Endodermal cell (in vitro differentiated cells): ENCODE measurements at regions not wholly inside any gene's neighbourhood (a gene's known extent, or its start where the extent isn't known, plus 50 kb on each side); places are given as distances from the start of the nearest gene placed in this dataset.

Experiments
- DNase-seq: peaks from one replicate; pipeline ENCODE4 v3.0.0-alpha.2; 2017
- H3K27ac ChIP-seq: 2 replicates; pipeline ENCODE4 v1.5.1; 2013; ENCODE audit warnings: mild to moderate bottlenecking, low read depth, low read length, moderate library complexity
- H3K27me3 ChIP-seq: 2 replicates; pipeline ENCODE4 v1.6.1; 2013; ENCODE audit warnings: mild to moderate bottlenecking, low read length, moderate library complexity; ENCODE audit not compliant: insufficient read depth, control insufficient read depth, poor library complexity, severe bottlenecking
- H3K36me3 ChIP-seq: 2 replicates; pipeline ENCODE4 v1.7.0; 2013; ENCODE audit warnings: mild to moderate bottlenecking, low read length, moderate library complexity; ENCODE audit not compliant: control insufficient read depth, insufficient read depth
- H3K4me1 ChIP-seq: one replicate; pipeline ENCODE4 v1.7.0; 2013; ENCODE audit warnings: low read length; ENCODE audit not compliant: control insufficient read depth, insufficient read depth
- H3K4me3 ChIP-seq: 2 replicates; pipeline ENCODE4 v1.5.1; 2013; ENCODE audit warnings: mild to moderate bottlenecking, low read length, moderate library complexity
- H3K9ac ChIP-seq: 2 replicates; pipeline ENCODE4 v1.6.1; 2013; ENCODE audit warnings: mild to moderate bottlenecking, low read length, moderate library complexity; ENCODE audit not compliant: poor library complexity, severe bottlenecking; ENCODE audit errors: extremely low read depth
- H3K9me3 ChIP-seq: 2 replicates; pipeline ENCODE4 v1.6.1; 2013; ENCODE audit warnings: mild to moderate bottlenecking, low read length, moderate library complexity; ENCODE audit not compliant: control insufficient read depth
- H3K27ac Mint-ChIP-seq: 2 replicates; pipeline ENCODE4 v1.8.0; 2020; ENCODE audit warnings: mixed read lengths
- H3K27me3 Mint-ChIP-seq: 2 replicates; pipeline ENCODE4 v1.8.0; 2021; ENCODE audit warnings: mild to moderate bottlenecking, mixed read lengths; ENCODE audit not compliant: insufficient read depth
- H3K36me3 Mint-ChIP-seq: 2 replicates; pipeline ENCODE4 v1.8.0; 2020; ENCODE audit warnings: low read depth, mixed read lengths
- H3K4me1 Mint-ChIP-seq: 2 replicates; pipeline ENCODE4 v1.8.0; 2020; ENCODE audit warnings: mixed read lengths
- H3K4me3 Mint-ChIP-seq: 2 replicates; pipeline ENCODE4 v1.8.0; 2020; ENCODE audit warnings: mild to moderate bottlenecking, moderate library complexity, mixed read lengths
- H3K9me3 Mint-ChIP-seq: 2 replicates; pipeline ENCODE4 v1.8.0; 2020; ENCODE audit warnings: mild to moderate bottlenecking, mixed read lengths
- WGBS, 2 experiments: methylation state at CpG; one replicate each; pipeline versions ENCODE4 v1.1.5 to v1.1.7; 2013; ENCODE audit warnings: missing lambda C conversion rate in 2 of 2, mixed read lengths in 1 of 2; ENCODE audit not compliant: insufficient coverage in 1 of 2, insufficient read length in 1 of 2; 5-methylcytosine and 5-hydroxymethylcytosine counted together
- TF ChIP-seq, protein P1 (sequence below): fragments of 200-600 bp; sonication (generic); conservative IDR thresholded peaks from 2 replicates; pipeline ENCODE4 v1.5.0; 2021; ENCODE audit warnings: antibody characterized with exemption, mild to moderate bottlenecking

DNA sequence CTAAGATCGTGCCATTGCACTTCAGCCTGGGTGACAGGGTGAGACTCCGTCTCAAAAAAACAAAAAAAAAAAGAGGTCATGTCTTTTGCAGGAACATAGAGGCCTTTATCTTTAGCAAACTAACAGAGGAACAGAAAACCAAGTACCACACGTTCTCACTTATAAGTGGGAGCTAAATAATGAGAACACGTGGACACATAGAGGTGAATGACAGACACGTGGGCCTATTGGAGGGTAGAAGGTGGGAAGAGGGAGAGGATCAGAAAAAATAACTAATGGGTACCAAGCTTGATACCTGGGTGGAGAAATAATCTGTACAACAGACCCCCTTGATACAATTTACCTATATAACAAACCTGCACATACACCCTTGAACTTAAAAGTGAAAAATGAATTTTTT is 401.4 kb upstream of the NAALADL2 start:
- Histone ChIP-seq H3K9ac (no peak overlapping the region), H3K4me3 (no peak overlapping the region), H3K36me3 (no peaks in the 10 kb centered on the region), H3K27ac (no peak overlapping the region), H3K9me3 (peaks cover 10% of the 10 kb centered on the region), H3K27me3 (no peaks in the 10 kb centered on the region), H3K4me1 (no peaks in the 10 kb centered on the region)
- Mint-ChIP-seq H3K27me3 (no peaks in the 10 kb centered on the region), H3K9me3 (peaks cover 38% of the 10 kb centered on the region), H3K4me3 (no peak overlapping the region), H3K36me3 (peaks cover 8% of the 10 kb centered on the region), H3K27ac (no peak overlapping the region), H3K4me1 (no peaks in the 10 kb centered on the region)
- WGBS, 2 experiments, result 91 to 94% methylated on average over 4 to 5 of the region's 5 CpGs
- TF ChIP-seq, protein P1, sequence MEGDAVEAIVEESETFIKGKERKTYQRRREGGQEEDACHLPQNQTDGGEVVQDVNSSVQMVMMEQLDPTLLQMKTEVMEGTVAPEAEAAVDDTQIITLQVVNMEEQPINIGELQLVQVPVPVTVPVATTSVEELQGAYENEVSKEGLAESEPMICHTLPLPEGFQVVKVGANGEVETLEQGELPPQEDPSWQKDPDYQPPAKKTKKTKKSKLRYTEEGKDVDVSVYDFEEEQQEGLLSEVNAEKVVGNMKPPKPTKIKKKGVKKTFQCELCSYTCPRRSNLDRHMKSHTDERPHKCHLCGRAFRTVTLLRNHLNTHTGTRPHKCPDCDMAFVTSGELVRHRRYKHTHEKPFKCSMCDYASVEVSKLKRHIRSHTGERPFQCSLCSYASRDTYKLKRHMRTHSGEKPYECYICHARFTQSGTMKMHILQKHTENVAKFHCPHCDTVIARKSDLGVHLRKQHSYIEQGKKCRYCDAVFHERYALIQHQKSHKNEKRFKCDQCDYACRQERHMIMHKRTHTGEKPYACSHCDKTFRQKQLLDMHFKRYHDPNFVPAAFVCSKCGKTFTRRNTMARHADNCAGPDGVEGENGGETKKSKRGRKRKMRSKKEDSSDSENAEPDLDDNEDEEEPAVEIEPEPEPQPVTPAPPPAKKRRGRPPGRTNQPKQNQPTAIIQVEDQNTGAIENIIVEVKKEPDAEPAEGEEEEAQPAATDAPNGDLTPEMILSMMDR, result no peak
- no peak for DNase-seq

DNA sequence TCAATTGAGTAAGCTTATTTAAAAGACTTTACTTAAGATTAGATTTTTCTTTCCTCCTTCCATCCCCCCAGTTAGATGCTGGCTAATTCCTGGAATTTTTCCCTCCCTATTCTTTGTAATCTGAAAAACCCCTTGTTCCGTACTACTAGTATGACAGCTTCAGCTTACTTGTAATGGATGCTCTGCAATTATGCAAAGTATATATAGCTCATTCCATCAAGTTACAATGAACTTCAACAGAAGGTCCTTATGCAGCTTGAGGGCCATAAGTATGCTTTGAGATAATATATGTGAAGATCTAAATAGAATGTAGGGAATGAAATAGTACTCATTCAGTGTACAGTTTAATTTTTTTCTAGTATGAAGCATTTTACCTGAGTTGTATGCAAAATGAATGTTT is 398.3 kb upstream of the NAALADL2 start:
- H3K27me3 Mint-ChIP-seq, result no peaks in the 10 kb centered on the region
- H3K4me1 Mint-ChIP-seq, result no peaks in the 10 kb centered on the region
- H3K4me1 ChIP-seq, result no peaks in the 10 kb centered on the region
- H3K27ac Mint-ChIP-seq, result no peak overlapping the region
- H3K27me3 ChIP-seq, result no peaks in the 10 kb centered on the region
- peaks cover 8% of the 10 kb centered on the region for H3K9me3 ChIP-seq
- TF ChIP-seq, protein P1, result no peak
- no peak overlapping the region for H3K4me3 Mint-ChIP-seq
- H3K36me3 ChIP-seq, result no peaks in the 10 kb centered on the region
- DNase-seq, result no peak
- WGBS, 2 experiments, result 75% methylated on average over 1 of the region's 1 CpG; no CpG with 5 or more reads in 1 of the 2 experiments
- no peaks in the 10 kb centered on the region for H3K36me3 Mint-ChIP-seq
- H3K4me3 ChIP-seq, result no peak overlapping the region
- H3K27ac ChIP-seq, result no peak overlapping the region
- no peak overlapping the region for H3K9ac ChIP-seq
- peaks cover 10% of the 10 kb centered on the region for H3K9me3 Mint-ChIP-seq

DNA sequence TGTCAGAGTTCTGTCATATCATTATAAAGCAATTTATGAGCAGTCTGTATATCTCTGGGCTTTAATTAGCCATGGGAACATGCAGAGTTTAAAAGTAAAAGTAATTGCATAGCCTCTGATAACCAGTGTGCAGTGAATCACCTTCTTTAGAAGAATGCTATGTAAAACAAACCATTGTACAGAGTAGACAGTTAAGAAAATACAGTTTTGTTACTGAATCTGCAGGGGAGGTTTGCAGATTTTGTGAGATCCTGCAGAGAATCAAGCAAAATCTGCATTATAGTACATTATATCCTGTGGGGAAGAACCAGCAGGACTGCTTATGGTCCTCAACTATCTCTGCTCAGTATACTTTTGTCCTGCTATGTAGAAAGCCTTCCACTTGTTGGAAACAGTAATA is 396.2 kb upstream of the NAALADL2 start:
- H3K36me3 Mint-ChIP-seq, result no peaks in the 10 kb centered on the region
- H3K27me3 Mint-ChIP-seq, result no peaks in the 10 kb centered on the region
- no peaks in the 10 kb centered on the region for H3K9me3 Mint-ChIP-seq
- H3K9me3 ChIP-seq, result no peaks in the 10 kb centered on the region
- H3K4me3 ChIP-seq, result no peak overlapping the region
- peaks cover 7% of the 10 kb centered on the region for H3K4me1 Mint-ChIP-seq
- H3K9ac ChIP-seq, result no peak overlapping the region
- no peak overlapping the region for H3K27ac ChIP-seq
- no peak overlapping the region for H3K4me3 Mint-ChIP-seq
- no peaks in the 10 kb centered on the region for H3K27me3 ChIP-seq
- DNase-seq, result no peak
- H3K36me3 ChIP-seq, result no peaks in the 10 kb centered on the region
- H3K27ac Mint-ChIP-seq, result no peak overlapping the region
- TF ChIP-seq, protein P1, result no peak
- H3K4me1 ChIP-seq, result no peaks in the 10 kb centered on the region
